ENCODE measurements at regions not wholly inside any gene's neighbourhood (a gene's known extent, or its start where the extent isn't known, plus 50 kb on each side); places are given as distances from the start of the nearest gene placed in this dataset.

DNA sequence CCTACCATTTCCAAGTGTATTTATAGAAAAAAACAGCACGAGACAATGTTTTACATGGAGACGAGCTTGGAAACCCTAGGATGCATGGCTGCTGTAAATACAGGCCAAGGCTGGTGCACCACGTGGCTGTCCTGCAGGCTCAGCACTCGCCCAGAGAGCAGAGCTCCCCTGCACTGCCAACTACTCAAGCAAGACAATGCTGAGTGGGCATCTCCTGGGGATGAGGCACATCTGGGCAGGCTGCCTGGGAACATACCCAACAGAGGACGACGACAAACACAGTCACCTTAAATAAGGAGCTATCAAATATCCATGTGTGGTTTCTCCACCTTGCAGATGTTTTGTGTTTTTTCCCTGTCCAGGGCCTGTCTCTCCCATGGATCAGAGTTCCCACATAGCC, 128.3 kb upstream of the PRMT8 start:
- no peak overlapping the region for H3K27ac ChIP-seq (ENCODE audit: insufficient read depth, low read length)
- H3K9ac ChIP-seq (ENCODE audit: low read depth, low read length) = no peak overlapping the region
- no peak overlapping the region for H3K18ac ChIP-seq (ENCODE audit: low read depth, low read length)
- no peak overlapping the region for H4K8ac ChIP-seq (ENCODE audit: low read depth in 2 of 2, low read length in 2 of 2)
- DNase-seq (no peak), ATAC-seq (ENCODE audit: low read depth) (no peak)
- no peaks in the 10 kb centered on the region for H3K4me1 ChIP-seq (ENCODE audit: control insufficient read depth, insufficient read depth, low read length)
- H4K91ac ChIP-seq (ENCODE audit: insufficient read depth, low read depth, low read length) = no peak overlapping the region
- BruUV-seq (replicated peaks) = no TSS peak
- no peak overlapping the region for H3K4me2 ChIP-seq (ENCODE audit: low read depth, low read length)
- H2BK15ac ChIP-seq (ENCODE audit: low read depth, low read length) = no peak overlapping the region
- H3K23ac ChIP-seq (ENCODE audit: low read depth, low read length) = no peak overlapping the region
- H3K79me1 ChIP-seq (ENCODE audit: low read depth in 1 of 2, low read length in 2 of 2) = no peaks in the 10 kb centered on the region
- in situ Hi-C loops (cut with MboI; ENCODE audit: low sequenced_read_pairs) (no loop called here), dilution Hi-C loops (cut with HindIII; ENCODE audit: low sequenced_read_pairs, unreplicated experiment) (no loop called here), intact Hi-C loops (cut with micrococcal nuclease) (no loop called here)
- H3K9me1 ChIP-seq (ENCODE audit: insufficient read depth, low read length) = no peaks in the 10 kb centered on the region; the same call in 1 of the 2 replicates
- no peak overlapping the region for H2BK20ac ChIP-seq (ENCODE audit: low read depth, low read length)
- no peaks in the 10 kb centered on the region for H3K9me3 ChIP-seq (ENCODE audit: control insufficient read depth, insufficient read depth, low read length)
- no peak for TF ChIP-seq BHLHE40 (IDR thresholded peaks at IDR 0.05; ENCODE audit: low read depth, low read length)
- ChIA-PET CTCF (no interaction called here), POLR2A (ENCODE audit: unreplicated experiment) (no interaction called here)
- 53% methylated on average over 3 of the region's 6 CpGs; no CpG with 5 or more reads in 1 of the 2 experiments for WGBS, 2 experiments (ENCODE audit: extremely low coverage in 2 of 2, insufficient read length in 1 of 2)
- no peak overlapping the region for H2AFZ ChIP-seq (replicated peaks; ENCODE audit: low read length, poor library complexity)
- no peaks in the 10 kb centered on the region for H3K36me3 ChIP-seq (ENCODE audit: control insufficient read depth, insufficient read depth, low read length)
- no peaks in the 10 kb centered on the region for H4K20me1 ChIP-seq (ENCODE audit: insufficient read depth, low read length)
- no peak overlapping the region for H2BK120ac ChIP-seq (ENCODE audit: low read depth, low read length)
- no peak overlapping the region for H2AK5ac ChIP-seq (ENCODE audit: low read depth, low read length)
- no peak overlapping the region for H2BK5ac ChIP-seq (ENCODE audit: low read depth, low read length, poor library complexity, severe bottlenecking)
- no peak overlapping the region for H3K4me3 ChIP-seq (ENCODE audit: insufficient read depth, low read depth, low read length)
- no peak overlapping the region for H3K4ac ChIP-seq (ENCODE audit: low read depth, low read length)
- H3K56ac ChIP-seq (ENCODE audit: extremely low read depth, insufficient read depth, low read length) = no peak overlapping the region
- H4K5ac ChIP-seq (ENCODE audit: low read depth, low read length) = no peak overlapping the region
- H2AK9ac ChIP-seq (replicated peaks; ENCODE audit: low read depth, low read length, poor library complexity) = no peak overlapping the region
- no peak overlapping the region for H3K14ac ChIP-seq (replicated peaks; ENCODE audit: low read depth, low read length)
- H3K27me3 ChIP-seq (ENCODE audit: control insufficient read depth, insufficient read depth, low read length) = peaks cover 46% of the 10 kb centered on the region

Measured in IMR-90 (cell line).